Stimulated activated CD4-positive, alpha-beta T cell treated with anti-CD3 and anti-CD28 coated beads, TNF-alpha, amount 100 ng/mL, for 24 hours (primary cell): ENCODE measurements at regions not wholly inside any gene's neighbourhood (a gene's known extent, or its start where the extent isn't known, plus 50 kb on each side); places are given as distances from the start of the nearest gene placed in this dataset.
"Not testable (repeated sequence)": the region's sequence is repeated elsewhere in the genome, so short reads cannot be mapped to it uniquely, and the experiment has no call there.

Experiments used
- DNase-seq, 3 experiments: peaks; one replicate each; pipeline ENCODE4 v3.0.0-alpha.2; 2020; ENCODE audit warnings: low read depth in 3 of 3

DNA sequence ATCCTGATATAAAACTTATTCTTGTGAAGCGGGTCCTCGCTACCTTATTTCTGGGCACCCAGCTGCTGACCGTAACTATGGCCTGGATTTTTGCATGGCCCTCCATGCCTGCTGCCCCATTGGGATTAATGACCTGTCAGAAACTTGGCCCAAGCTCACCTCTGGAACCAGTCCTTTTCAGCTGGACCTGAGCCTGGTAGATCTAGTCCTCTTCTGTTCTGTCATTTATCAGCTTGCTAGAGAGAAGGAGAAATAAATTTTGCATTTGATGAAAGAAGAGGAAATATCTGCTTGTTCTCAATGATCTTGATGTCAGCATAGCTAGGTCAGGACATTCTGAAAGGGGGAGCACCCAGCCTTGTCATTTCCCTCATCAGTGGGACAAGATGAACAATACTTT is 387.8 kb upstream of the LARGE1 start:
- DNase-seq: no peak

DNA sequence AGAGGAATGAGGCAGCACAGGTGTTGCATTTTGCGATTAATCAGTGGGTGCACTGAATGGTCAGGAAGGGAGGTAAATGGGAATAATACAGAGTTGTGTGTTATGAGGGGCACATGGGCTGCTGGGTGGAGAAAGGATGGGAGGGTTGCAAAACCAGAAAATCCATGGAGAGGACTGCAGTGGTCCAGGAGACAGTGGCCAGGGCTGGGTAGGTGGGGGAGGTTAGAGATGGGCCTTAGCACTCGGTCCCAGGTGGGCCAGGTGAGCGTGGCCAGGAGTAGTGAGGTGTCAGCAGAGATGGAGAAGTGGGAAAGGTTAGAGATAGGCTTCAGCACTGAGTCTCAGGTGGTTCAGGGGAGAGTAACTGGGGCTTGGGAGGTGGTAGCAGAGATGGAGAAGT is 399.1 kb upstream of the LARGE1 start:
- no peak for DNase-seq

DNA sequence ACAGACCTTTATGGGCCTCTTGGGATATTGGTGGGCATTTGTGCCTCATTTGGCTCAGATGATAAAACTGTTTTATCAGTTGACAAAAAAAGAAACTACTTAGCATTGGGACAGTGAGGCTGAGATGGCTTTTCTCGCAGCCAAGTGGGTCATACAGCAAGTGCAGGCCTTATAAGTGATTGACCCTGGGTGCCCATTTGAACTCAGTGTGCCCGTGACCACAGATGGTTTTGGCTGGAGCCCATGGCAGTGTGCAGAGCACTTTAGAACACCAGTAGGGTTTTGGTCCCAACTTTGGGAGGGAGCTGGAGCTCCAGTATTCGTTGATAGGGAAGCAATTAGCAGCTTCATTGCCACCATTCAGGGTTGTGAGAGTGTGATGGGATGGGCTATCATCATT is 404.5 kb upstream of the LARGE1 start:
- no peak for DNase-seq

DNA sequence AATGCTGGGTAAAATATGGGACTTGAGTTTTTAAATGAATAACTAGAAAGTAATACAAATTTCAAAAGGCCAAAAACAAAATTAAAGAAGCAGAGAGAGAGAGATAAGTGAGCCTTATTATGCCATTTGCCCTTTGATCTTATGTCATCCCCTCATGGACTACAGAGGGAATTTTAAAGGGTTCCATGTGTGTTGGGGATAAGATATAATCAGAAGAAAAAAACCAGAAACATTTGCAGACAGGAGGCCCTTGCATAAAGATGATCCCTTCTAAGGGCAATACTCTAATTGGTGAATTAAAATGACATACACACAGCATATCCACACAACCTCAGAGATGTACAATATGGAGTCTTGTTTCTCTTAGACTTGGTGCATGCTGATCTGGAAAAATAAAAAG is 406.6 kb upstream of the LARGE1 start:
- no peak for DNase-seq

DNA sequence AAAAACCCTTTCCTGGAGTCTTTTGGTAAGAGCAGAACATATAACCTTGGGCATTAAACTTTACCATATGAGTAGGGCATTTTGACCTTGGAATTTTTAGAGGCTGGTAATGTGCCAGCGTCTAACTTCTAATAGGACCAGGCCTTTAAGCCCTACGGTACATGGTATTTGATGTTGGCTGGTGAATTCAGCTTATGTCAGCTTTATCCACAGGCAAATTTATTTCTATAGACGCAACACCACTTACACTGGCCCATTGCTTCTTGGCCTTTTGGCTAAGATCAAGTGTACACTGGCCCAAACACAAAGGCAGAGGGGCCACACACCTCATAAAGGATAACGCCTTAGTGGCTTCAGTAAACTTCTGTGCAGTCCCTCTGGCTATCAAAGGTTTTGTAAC is 410.2 kb upstream of the LARGE1 start:
- no peak for DNase-seq

DNA sequence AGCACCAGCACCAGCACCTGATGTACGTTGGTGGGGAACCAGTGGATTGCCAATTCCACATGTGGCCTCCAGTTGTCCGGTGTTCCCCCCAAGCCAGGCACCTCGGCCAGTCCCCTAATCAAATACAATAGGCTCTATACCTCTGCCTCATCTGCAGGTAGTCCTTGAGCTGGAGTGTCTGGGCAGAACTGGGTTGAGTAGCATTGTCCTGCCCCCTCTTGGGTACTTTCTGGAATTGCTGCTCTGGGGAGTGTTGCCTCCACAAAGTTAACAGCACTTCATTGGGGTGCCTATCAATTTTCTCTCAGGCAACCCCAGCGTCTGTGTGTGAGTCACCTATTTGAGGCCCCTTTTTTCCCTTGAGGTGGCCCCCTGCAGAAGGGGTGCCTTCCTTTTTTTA is 413.0 kb upstream of the LARGE1 start:
- no peak for DNase-seq

DNA sequence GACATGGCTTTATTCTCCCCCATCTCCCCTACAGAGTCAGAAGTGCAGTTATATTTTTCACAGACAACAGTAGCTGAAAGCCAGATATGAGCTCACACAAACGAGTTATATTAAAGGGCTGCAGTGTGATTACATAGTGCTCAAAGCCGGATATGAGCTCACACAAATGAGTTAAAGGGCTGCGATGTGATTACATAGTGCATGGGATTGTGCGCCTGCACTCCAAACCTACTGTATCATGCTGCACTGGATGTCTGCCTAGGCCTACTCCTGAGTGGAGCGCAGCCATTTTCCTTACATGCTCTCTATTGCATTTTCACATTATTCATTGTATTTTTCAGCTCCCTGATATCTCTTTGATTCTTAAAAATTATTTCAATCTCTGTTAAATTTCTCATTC is 414.6 kb upstream of the LARGE1 start:
- no peak for DNase-seq

DNA sequence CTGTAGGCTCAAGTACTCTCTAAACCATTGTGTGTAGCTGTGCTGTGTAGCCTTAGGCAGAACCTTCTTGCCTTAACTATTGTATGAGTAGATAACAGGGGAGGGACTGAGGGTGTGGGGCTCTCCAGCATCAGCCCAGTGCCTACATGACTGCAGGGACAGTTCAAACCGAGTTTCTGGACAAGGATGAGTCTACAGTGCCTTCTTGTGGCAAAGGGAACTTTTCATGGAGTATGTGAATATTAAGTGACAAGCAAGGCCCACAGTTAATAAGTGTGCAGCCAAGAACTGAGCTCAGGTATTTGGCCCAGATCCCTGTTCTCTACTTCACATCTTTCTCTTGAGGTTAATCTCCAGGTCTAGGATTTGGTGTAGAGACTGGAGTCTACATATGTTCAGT is 424.4 kb upstream of the LARGE1 start:
- no peak for DNase-seq

DNA sequence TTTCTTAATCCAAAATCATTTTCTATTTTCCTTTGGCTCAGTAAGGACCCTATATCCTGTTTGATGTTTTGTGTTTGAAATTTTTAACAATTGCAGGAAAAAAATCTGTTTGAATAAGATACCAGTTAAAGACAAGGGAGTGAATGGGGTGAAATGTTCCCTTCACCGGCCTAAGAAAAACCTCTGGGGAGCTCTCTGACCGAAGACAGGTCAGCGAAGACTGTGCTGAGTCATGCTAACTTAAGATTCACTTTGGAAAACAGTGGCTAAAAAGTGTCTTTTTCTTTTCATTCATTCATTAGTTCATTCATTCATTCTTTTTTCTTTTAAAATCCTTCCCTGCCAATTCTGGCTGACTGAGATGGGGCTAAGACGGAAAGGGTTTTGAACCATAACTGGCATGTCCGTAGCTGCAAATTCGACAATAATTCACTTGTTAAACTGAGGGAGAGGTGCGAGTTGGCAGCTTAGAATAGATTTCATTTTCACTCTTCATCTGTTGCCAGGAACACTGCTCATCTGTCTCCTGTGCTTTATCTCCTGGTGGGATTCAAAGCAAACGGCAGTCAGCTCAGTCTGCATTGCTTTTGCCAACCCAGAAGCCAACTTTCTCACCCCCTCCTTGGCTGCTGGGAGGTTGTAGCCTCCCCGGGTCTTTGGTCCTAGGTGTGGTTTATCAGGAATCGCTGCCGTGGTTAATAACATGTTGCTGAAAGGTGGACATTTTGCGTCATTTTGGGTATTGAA is 434.0 kb upstream of the LARGE1 start:
- no peak for DNase-seq

DNA sequence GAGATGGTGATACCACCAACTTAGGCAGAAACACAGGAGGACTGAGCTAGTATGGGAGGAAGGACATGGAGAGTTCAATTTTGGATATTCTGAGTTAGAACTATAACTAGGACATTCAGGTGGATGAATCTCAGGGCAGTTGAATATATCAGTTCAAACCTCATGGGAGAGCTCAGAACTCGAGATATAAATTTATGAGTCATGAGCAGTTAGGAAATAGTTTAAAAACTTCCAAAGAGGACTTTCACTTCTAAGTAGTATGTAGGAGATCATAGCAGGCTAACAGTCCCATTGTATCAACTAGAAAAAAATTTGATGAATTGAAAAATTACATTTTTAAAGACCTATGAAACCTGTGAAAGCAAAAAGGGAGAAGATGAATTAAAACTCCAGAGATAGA is 436.2 kb upstream of the LARGE1 start:
- no peak for DNase-seq

DNA sequence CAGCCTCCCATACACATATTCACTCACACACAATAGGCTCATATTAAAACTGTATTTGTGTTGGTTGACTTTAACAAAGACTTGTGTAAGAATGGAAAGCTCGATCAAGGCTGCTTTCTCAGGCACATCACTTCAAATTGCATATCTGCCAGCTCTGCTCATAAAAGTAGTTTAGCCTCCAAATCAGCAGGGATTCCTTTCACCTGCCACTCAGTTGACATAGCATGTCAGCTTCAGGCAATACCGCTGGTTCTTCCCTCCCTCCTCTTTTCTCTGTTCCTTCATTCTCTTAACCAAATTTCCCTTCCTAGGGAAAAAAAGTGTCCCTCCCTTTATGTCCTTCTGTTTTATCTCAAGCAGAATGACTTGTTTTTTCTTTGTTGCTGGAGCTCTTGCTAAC is 450.4 kb upstream of the LARGE1 start:
- no peak for DNase-seq

DNA sequence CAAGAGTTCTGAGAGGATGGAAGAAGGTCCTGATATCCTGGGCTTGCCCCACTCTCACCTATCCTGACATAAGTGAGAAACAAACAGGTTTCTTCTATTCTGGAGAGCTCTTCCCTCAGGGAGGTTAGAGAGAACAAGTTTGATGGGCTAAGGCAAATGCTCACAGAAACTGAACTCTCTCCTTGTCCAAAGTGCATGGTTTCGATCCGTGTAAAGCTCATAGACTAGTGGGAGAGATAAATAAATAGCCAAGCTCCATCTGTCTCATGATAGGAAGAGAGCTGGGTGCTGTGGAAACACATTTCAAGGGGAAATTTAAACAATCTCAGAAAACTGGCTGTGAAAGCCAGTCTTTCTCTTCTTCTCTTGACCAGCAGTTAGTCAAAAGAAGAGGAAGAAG is 459.5 kb upstream of the LARGE1 start:
- DNase-seq: no peak

DNA sequence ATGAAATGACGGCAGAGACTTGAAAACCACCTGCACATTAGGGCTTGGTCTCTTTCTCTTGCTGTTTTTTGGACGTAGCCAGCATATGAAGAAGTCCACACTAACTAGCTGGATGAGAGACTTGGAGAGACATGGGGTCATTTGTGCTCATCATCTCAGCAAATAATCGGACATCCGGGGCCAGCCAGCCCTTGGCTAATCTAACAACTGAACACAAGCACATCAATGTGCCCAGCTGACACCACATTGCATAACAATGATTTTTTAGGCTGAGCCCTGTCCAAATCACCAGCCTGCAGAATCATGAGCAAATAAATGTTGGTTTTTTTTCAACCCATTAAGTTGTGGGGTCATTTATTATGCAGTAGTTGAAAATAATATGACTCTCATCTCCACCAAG is 460.3 kb upstream of the LARGE1 start:
- no peak for DNase-seq

DNA sequence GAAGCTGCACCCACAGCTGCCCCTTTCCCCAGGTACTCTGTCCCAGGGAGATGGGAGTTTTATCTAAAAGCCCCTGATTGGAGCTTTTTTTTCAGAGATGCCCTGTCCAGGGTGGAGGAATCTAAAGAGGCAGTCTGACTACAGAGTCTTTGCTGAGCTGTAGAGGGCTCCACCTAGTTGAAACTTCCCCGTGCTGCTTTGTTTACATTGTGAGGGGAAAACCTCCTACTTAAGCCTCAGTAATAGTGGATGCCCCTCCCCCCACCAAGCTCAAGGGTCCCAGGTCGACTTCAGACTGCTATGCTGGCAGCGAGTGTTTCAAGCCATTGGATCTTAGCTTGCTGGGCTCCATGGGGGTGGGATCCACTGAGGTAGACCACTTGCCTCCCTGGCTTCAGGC is 470.1 kb upstream of the LARGE1 start:
- no peak for DNase-seq

DNA sequence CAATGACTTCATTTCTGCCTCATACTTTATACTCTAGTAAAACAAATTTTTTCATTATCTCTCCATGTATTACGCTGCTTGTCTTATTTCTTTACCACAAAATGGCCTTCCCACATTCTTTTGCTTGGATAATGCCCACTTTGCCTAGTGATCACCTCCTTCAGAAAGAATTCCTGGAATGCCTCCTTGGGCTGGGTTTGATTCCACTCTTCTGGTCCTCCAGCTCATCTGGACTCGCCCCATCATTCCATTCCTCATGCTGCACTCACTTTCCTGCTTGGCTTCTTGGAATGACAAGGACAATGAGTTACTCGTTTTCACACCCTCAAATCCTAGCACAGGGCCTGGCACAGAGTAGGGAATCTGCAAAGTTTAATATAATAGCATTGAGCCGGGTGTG is 475.1 kb upstream of the LARGE1 start:
- DNase-seq: no peak

DNA sequence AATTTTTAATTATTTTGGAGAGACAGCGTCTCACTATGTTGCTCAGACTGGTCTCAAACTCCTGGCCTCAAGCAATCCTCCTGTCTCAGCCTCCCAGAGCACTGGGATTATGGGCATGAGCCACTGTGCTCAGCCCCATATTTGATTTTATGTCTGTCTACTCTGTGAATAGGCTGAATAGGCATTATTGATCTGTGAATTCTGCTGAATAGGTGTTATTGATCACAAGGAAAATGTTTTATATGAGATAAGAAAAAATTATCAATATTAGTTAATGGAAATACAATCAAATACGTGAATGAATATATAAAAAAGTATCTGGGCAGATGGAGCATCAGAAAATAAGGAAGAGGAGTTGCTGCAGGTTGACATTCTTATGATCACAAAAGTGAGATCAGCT is 483.4 kb upstream of the LARGE1 start:
- DNase-seq: no peak

DNA sequence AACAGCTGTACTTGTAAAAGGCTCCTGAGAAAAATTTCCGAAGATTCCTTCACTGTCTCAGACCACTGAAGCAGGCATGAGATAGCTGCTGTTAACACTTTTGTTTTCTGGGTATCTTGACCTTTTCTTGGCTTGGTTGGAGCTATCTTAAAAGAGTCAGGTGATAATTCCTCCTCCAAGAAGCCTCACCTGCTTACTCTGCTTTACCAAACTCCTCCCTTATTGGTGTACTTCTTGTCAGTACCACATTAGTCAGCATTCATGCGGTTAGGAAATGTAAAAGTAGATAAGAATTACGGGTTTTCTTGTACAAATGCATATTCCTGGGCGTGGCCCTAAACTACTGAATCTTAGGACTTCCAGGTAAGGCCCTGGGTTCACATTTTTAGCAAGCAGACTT is 489.8 kb upstream of the LARGE1 start:
- no peak for DNase-seq

DNA sequence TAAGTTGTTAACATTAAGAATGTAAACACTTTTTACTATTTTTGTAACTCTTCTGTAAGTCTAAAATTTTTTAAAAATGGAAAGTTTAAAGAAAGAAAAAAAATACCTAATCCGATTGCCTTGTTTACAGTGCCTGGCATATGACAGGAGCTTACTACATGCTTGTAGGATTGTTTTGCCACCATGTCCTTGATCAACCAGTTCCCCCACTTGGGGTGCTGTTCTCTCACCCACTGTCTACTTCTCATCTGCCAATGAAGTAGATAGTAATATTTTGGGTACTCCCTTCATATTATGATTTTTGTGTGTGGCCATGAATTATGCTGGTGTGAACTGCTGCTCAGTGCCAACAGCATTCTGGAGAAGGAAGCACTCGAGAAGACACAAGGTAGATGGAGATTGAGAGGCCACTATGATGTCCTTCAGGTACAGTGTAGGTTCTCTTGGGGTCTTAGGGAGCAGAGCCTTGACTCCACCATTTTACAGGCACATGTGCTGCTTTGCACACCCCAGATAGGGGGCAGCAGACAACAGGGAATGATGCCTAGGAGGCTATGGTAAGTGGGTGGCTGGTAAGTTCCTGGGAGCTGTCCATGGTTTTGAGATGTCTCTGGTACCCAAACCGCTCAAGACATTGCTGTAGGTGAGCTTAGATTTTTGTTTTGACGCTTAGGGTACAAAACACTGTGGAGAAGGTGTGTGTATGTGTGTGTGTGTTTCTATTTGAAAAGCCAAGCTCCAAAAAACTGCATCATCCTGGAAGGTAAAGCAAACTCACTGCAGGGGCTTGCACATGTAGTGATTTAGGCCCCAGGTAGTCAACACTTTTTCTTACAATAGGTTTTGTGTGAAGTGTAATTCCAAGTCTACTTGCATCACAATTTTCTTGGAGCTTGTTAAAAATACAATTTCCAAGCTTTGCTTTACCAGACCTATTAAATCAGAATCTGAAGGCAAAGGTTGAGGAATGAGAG is 494.5 kb upstream of the LARGE1 start:
- DNase-seq: peak in 1 of 3 experiments; percentile 27

DNA sequence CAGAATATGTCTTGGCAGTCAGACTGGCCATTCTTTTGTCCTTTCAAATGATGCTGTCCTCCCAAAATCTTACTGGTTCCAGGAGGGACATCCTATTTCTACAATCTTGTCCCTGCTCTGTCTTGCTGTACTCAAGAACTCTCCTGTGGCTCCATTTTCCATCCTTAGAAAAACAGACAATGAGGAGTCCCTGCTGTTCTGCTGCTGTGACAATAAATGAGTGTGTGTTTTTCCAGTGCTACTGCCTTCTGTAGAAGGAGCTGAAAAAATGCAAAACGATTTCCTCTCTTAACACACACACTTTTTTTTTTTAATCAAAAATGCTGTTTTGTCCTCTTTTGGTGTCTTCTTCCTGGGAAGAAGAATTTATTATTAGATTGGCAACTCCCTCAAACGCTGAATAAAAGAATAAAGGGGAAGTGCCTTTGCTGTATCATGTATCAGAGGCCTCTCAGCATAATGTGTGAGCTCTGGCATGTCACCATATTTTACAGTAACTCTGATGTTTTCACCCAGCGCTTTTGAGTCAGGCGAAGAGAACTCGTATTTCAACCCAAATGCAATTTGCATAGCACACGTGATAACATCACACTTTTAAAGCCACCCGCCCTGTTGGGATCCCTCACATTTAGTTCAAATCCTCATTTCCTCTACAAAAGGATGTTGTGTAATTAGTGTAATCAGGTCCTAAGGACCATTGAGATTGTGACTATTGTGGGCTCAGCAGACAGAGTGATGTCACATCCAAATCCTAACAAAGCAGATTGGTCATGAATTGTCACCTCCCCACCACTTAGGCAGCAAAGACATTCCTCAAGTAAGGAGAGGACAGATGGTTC is 496.0 kb upstream of the LARGE1 start:
- DNase-seq: no peak

DNA sequence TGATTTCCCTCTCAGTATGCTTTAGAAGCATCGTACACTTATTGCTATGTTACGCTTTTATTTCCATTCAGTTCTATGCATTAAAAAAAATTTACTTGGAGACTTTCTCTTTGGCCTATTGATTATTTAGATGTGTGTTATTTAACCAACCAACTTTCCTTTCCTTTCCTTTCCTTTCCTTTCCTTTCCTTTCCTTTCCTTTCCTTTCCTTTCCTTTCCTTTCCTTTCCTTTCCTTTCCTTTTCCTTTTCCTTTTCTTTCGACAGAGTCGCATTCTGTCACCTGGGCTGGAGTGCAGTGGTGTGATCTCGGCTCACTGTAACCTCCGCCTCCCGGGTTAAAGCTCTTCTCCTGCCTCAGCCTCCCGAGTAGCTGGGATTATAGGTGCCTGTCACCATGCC is 502.7 kb upstream of the LARGE1 start:
- not testable (repeated sequence) for DNase-seq

DNA sequence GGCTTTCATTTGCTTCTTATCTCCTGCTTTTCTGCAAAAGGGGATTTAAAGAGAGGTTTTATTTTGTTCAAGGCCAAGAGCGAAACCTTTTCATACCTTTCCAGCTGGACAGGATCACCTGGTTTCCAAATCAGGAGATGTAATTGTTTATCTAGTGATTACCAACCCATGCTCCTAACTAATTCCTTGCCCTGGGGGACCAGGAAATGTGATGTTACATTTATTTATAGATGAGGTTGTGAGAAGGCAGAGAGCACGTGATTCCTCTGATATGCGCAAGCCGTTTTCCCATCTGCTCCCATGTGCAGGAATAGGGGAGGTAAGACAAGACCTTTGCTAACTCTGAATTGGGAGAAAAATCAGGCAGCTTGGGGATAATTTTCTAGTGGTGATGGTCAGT is 507.2 kb upstream of the LARGE1 start:
- no peak for DNase-seq

DNA sequence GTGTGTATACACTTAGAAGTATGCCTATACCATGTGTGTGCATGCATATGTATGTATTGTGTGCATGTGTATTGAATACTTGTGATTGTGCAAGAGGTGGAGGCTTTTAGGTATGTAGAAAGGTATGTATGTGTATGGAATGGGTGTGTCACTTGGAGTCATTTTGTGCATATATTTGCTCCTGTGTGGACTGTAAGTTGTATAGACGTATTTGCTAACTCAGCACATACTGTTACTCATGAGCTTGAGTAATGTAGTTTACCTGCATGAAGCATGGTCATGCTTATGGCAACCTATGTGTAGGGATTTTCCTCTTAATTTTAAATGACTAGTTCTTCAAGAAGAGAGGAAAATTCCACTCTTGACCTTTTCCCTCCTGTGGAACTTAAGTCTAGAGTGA is 507.6 kb upstream of the LARGE1 start:
- DNase-seq: no peak
